IPS DF 4.7 (cell line): ENCODE measurements at regions not wholly inside any gene's neighbourhood (a gene's known extent, or its start where the extent isn't known, plus 50 kb on each side); places are given as distances from the start of the nearest gene placed in this dataset.

Experiments used
- DNase-seq: peaks from one replicate; pipeline ENCODE4 v3.0.0-alpha.2; 2013; ENCODE audit warnings: low spot score; ENCODE audit errors: extremely low read depth

- no peak for DNase-seq
These were observed 316.1 kb upstream of the PRDM1 start for GRCh38 chr6:105769987-105770386.

- no peak for DNase-seq
These were observed 316.9 kb upstream of the PRDM1 start for GRCh38 chr6:105769197-105769596.

- DNase-seq = no peak
These were observed 318.6 kb upstream of the PRDM1 start for GRCh38 chr6:105767541-105767940.

- no peak for DNase-seq
These were observed 320.9 kb upstream of the PRDM1 start for GRCh38 chr6:105765239-105765638.

GRCh38 chr6:105764315-105764714 is 321.8 kb upstream of the PRDM1 start:
- no peak for DNase-seq

GRCh38 chr6:105763866-105764265 is 322.3 kb upstream of the PRDM1 start:
- DNase-seq = no peak

- no peak for DNase-seq
These were observed 325.4 kb upstream of the PRDM1 start for GRCh38 chr6:105760746-105761145.

GRCh38 chr6:105759946-105760345 is 326.2 kb upstream of the PRDM1 start:
- no peak for DNase-seq

- no peak for DNase-seq
These were observed 327.1 kb upstream of the PRDM1 start for GRCh38 chr6:105759015-105759414.

- DNase-seq = no peak
These were observed 328.5 kb upstream of the PRDM1 start for GRCh38 chr6:105757512-105758200.

GRCh38 chr6:105755885-105756284 is 330.3 kb upstream of the PRDM1 start:
- no peak for DNase-seq

GRCh38 chr6:105753620-105754211 is 332.4 kb upstream of the PRDM1 start:
- DNase-seq = no peak

- DNase-seq = no peak
These were observed 332.9 kb upstream of the PRDM1 start for GRCh38 chr6:105753207-105753606.

- DNase-seq = no peak
These were observed 336.0 kb upstream of the PRDM1 start for GRCh38 chr6:105750089-105750488.

GRCh38 chr6:105748737-105749161 is 337.4 kb upstream of the PRDM1 start:
- no peak for DNase-seq

GRCh38 chr6:105747823-105748405 is 338.2 kb upstream of the PRDM1 start:
- no peak for DNase-seq

- DNase-seq = no peak
These were observed 339.6 kb upstream of the PRDM1 start for GRCh38 chr6:105746509-105746908.

GRCh38 chr6:105746130-105746505 is 340.0 kb upstream of the PRDM1 start:
- no peak for DNase-seq

GRCh38 chr6:105745464-105746129 is 340.5 kb upstream of the PRDM1 start:
- DNase-seq = no peak

- DNase-seq = no peak
These were observed 341.3 kb upstream of the PRDM1 start for GRCh38 chr6:105744815-105745214.

GRCh38 chr6:105740946-105741645 is 338.2 kb upstream of the PREP start:
- no peak for DNase-seq

- no peak for DNase-seq
These were observed 336.9 kb upstream of the PREP start for GRCh38 chr6:105739764-105740163.
